ENCODE measurements at regions not wholly inside any gene's neighbourhood (a gene's known extent, or its start where the extent isn't known, plus 50 kb on each side); places are given as distances from the start of the nearest gene placed in this dataset.

GRCh38 chr3:25888892-25889524 lies 99.1 kb downstream of the OXSM start:
- no peak for TF ChIP-seq CTCF (IDR thresholded peaks at IDR 0.05; ENCODE audit: poor library complexity, severe bottlenecking)
- no peak for TF ChIP-seq EZH2 (IDR thresholded peaks at IDR 0.05; ENCODE audit: borderline replicate concordance, insufficient read depth, low read length, poor library complexity, severe bottlenecking)
- TF ChIP-seq POLR2AphosphoS5 (IDR thresholded peaks at IDR 0.05) = no peak
- no peak for TF ChIP-seq TAF1 (IDR thresholded peaks at IDR 0.05; ENCODE audit: low read depth)
- no peak for TF ChIP-seq RAD21 (conservative IDR thresholded peaks at IDR 0.05)
- TF ChIP-seq EP300 (conservative IDR thresholded peaks at IDR 0.05; ENCODE audit: poor library complexity, severe bottlenecking) = no peak
- TF ChIP-seq REST (IDR thresholded peaks at IDR 0.05; ENCODE audit: borderline replicate concordance) = no peak

Data from neural cell (in vitro differentiated cells).